ENCODE measurements at regions not wholly inside any gene's neighbourhood (a gene's known extent, or its start where the extent isn't known, plus 50 kb on each side); places are given as distances from the start of the nearest gene placed in this dataset.

- H3K4me1 Mint-ChIP-seq = peaks cover 24% of the 10 kb centered on the region
- DNase-seq (ENCODE audit: low spot score in 2 of 2, unreplicated experiment in 2 of 2) = no peak
- H3K9me3 Mint-ChIP-seq = no peaks in the 10 kb centered on the region
- H3K4me3 Mint-ChIP-seq = no peak overlapping the region
- no peaks in the 10 kb centered on the region for H3K27me3 Mint-ChIP-seq (ENCODE audit: low read depth)
- no peak for TF ChIP-seq CTCF (IDR thresholded peaks at IDR 0.05; ENCODE audit: unreplicated experiment)
- H3K36me3 Mint-ChIP-seq = no peaks in the 10 kb centered on the region
- no peak overlapping the region for H3K27ac Mint-ChIP-seq
Observed at GRCh38 chr4:41461780-41462307, 76.1 kb upstream of the LIMCH1 start.

DNA sequence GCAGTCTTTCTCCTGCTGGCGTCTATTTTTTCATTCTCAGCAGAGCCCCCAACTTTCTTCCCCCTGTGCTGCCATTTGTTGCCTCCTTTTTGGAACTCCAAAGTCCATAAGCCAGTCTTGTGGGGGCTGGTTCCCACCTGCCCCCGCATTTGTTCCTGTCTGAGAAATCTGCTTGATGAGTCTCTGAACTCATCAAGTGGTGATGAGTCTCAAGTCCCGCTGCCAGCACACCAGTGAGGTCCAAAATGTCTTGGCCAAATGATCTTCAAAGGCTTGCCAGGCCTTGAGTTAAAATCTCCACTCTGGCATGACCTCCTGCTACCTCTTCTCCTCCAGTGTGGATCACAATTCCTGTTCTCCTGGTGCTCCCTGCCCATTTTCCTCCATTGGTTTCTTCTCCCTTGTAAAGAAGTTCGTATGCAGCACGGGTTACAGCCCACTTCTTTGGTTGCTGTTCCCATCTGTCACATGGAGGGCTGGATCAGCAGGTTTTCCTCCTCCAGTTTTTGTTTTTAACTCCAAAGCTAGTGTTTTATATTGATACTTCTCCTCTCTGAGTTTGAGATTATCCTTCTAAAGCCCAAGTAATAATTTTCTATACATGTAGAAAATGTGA, 72.7 kb upstream of the LIMCH1 start:
- Mint-ChIP-seq H3K4me1 (peaks cover 31% of the 10 kb centered on the region), H3K36me3 (no peaks in the 10 kb centered on the region), H3K27me3 (ENCODE audit: low read depth) (no peaks in the 10 kb centered on the region), H3K27ac (peak overlapping the region; percentile 8), H3K9me3 (no peaks in the 10 kb centered on the region), H3K4me3 (no peak overlapping the region)
- no peak for DNase-seq (ENCODE audit: low spot score in 2 of 2, unreplicated experiment in 2 of 2)
- no peak for TF ChIP-seq CTCF (IDR thresholded peaks at IDR 0.05; ENCODE audit: unreplicated experiment)

GRCh38 chr4:41466249-41466648, 71.7 kb upstream of the LIMCH1 start:
- H3K27me3 Mint-ChIP-seq (ENCODE audit: low read depth) = no peaks in the 10 kb centered on the region
- TF ChIP-seq CTCF (IDR thresholded peaks at IDR 0.05; ENCODE audit: unreplicated experiment) = no peak
- H3K4me3 Mint-ChIP-seq = no peak overlapping the region
- no peaks in the 10 kb centered on the region for H3K36me3 Mint-ChIP-seq
- DNase-seq (ENCODE audit: low spot score in 2 of 2, unreplicated experiment in 2 of 2) = no peak
- peak overlapping the region; percentile 31 for H3K27ac Mint-ChIP-seq
- peaks cover 31% of the 10 kb centered on the region for H3K4me1 Mint-ChIP-seq
- H3K9me3 Mint-ChIP-seq = no peaks in the 10 kb centered on the region

DNA sequence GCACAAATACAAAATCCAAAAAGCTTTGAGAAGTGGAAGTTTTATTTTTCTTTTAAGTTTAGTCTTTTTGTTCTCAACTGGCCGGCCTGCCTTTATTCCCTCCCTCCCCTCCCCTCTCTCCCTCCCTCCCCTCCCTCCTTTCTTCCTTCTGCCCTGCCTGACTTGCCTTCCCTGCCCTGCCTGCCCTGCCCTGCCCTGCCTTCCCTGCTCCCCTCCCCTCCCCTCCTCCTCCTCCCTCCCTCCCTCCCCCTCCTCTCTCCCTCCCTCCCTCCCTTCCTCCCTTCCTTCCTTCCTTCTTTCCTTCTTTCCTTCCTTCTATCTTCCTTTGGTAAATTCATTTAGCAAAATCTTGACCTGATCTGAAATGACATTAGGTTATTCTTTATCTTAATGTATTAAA, 69.8 kb upstream of the LIMCH1 start:
- H3K27ac Mint-ChIP-seq = no peak overlapping the region
- TF ChIP-seq CTCF (IDR thresholded peaks at IDR 0.05; ENCODE audit: unreplicated experiment) = no peak
- no peak for DNase-seq (ENCODE audit: low spot score in 2 of 2, unreplicated experiment in 2 of 2)
- H3K4me1 Mint-ChIP-seq = peaks cover 31% of the 10 kb centered on the region
- H3K9me3 Mint-ChIP-seq = no peaks in the 10 kb centered on the region
- H3K27me3 Mint-ChIP-seq (ENCODE audit: low read depth) = no peaks in the 10 kb centered on the region
- no peak overlapping the region for H3K4me3 Mint-ChIP-seq
- no peaks in the 10 kb centered on the region for H3K36me3 Mint-ChIP-seq

DNA sequence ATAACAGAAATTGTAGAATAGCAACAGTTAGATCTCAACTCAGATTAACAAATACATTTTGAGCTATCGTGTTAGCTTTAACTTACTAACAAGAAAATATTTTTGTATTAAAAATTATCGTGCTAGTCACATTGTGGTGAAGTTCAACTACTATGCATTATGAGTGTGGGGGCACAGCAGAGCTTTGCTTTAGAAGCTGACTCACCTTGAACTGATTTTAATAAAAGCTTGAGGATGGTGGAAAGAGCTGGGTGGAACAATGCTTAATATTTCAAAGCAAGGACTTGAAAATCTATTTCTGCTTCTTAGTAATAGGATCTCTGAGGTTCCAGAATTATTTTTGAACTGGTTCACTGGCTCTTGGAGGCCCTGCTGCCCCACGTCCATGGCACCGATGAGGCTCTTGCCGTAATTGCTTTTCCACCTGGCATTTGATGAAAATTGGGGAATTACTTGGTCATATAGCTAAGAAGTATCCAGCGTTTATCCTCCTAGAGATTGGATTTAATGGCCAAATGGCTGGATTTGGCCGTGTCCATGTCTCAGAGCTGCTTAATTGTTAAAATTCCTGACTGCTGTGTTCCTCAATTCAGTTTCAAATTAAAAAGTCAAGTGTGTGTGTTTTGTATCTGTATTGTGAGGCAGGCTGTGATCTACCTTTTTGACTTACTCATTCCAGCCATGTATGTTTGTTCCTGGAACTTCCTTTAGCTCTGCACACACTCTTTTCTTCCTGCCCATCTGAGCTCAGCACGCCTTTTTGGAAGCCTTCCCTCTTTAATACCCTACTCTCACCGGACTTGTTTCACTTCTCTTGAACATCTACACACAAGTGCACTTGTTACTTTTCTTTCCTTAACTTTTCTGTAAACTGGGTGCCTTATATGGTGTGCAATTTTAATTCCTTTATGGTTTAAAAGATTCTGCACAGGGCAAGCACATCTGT, 66.6 kb upstream of the LIMCH1 start:
- no peaks in the 10 kb centered on the region for H3K36me3 Mint-ChIP-seq
- no peaks in the 10 kb centered on the region for H3K9me3 Mint-ChIP-seq
- no peak for TF ChIP-seq CTCF (IDR thresholded peaks at IDR 0.05; ENCODE audit: unreplicated experiment)
- peaks cover 20% of the 10 kb centered on the region for H3K4me1 Mint-ChIP-seq
- DNase-seq (ENCODE audit: low spot score in 2 of 2, unreplicated experiment in 2 of 2) = no peak
- H3K27me3 Mint-ChIP-seq (ENCODE audit: low read depth) = no peaks in the 10 kb centered on the region
- H3K27ac Mint-ChIP-seq = no peak overlapping the region
- H3K4me3 Mint-ChIP-seq = no peak overlapping the region

All from mesothelial cell of epicardium (in vitro differentiated cells).